Pancreas (tissue), 10 donors: ENCODE measurements at regions not wholly inside any gene's neighbourhood (a gene's known extent, or its start where the extent isn't known, plus 50 kb on each side); places are given as distances from the start of the nearest gene placed in this dataset.

Experiments used
- ATAC-seq, 4 donors: fragments of 200-7000 bp; cut with Tn5 transposase; one replicate each; pipeline versions ENCODE4 v1.8.0 to v1.9.1; 2020; ENCODE audit warnings: mild to moderate bottlenecking in 4 of 4, moderate library complexity in 4 of 4
- DNase-seq, 6 donors: peaks; one replicate each; pipeline ENCODE4 v3.0.0-alpha.2; 2020
- FAIRE-seq: peaks from 2 replicates; lab custom pipeline; 2012; peaks lifted over from hg19 to GRCh38; lab: Jason Lieb, UNC
- H3K27ac ChIP-seq, 4 donors: fragments of 200-600 bp; sonication (generic); 1 replicate in 3 of 4; 2 replicates in 1 of 4; pipeline versions ENCODE4 v1.5.0 to v1.8.0; 2020
- H3K27me3 ChIP-seq, 4 donors: fragments of 200-600 bp; one replicate each; pipeline ENCODE4 v1.8.0; 2021
- H3K36me3 ChIP-seq, 3 donors: fragments of 200-600 bp; sonication (generic) in 1 of 3; one replicate each; pipeline versions ENCODE4 v1.5.0 to v1.8.0; 2020 to 2021
- H3K4me1 ChIP-seq, 3 donors: fragments of 200-600 bp; one replicate each; pipeline ENCODE4 v1.8.0; 2021
- H3K4me3 ChIP-seq, 4 donors: fragments of 200-600 bp; sonication (generic) in 2 of 4; one replicate each; pipeline versions ENCODE4 v1.5.0 to v1.8.0; 2020 to 2021
- H3K9me3 ChIP-seq, 4 donors: fragments of 200-600 bp; one replicate each; pipeline ENCODE4 v1.8.0; 2021
- CTCF ChIP-seq, 4 donors: fragments of 200-600 bp; sonication (generic) in 3 of 4; IDR thresholded peaks; one replicate each; pipeline versions ENCODE4 v1.5.0 to v1.8.0; 2021; ENCODE audit warnings: antibody characterized with exemption in 4 of 4
- WGBS, 2 donors: extraction: QIAGEN DNeasy Blood & Tissue Kit; methylation state at CpG; one replicate each; pipeline ENCODE4 v1.1.7; 2013; 5-methylcytosine and 5-hydroxymethylcytosine counted together
- intact Hi-C, 3 donors: fragments of 100-400 bp; cut with DNase I; formaldehyde crosslinking; loops; one replicate each; pipeline versions ENCODE4 v1.11.1 to v1.14.2; 2022
- donor health status: healthy with polysubstance abuse.
- donor health status: DM: no; HTN: no; CAD: no; lungs with moderate emphysema.
- donor health status: DM: no; HTN: no; CAD: no.
- donor health status: control.
- donor health status: control.
- donor health status: Bipolar disorder and iron deficiency.
- donor health status: DM: yes; HTN: yes; CAD: no.
- donor health status: DM: no; HTN: no; CAD: no.
- donor health status: DM: no; HTN: no; CAD: no.
- donor health status: DM: yes; HTN: yes; CAD: no.

- Histone ChIP-seq H3K4me1 (no peaks in the 10 kb centered on the region), H3K27ac (no peak overlapping the region), H3K27me3 (no peaks in the 10 kb centered on the region), H3K9me3 (no peaks in the 10 kb centered on the region), H3K4me3 (no peak overlapping the region), H3K36me3 (no peaks in the 10 kb centered on the region)
- intact Hi-C loops = no loop called here
- FAIRE-seq (no peak), ATAC-seq (no peak), DNase-seq (no peak)
- WGBS, 2 donors = 28 to 30% methylated on average over 4 of the region's 4 CpGs
- TF ChIP-seq CTCF (IDR thresholded peaks at IDR 0.05) = no peak
Measured at GRCh38 chr6:23371132-23371915, 754.7 kb upstream of the NRSN1 start.

DNA sequence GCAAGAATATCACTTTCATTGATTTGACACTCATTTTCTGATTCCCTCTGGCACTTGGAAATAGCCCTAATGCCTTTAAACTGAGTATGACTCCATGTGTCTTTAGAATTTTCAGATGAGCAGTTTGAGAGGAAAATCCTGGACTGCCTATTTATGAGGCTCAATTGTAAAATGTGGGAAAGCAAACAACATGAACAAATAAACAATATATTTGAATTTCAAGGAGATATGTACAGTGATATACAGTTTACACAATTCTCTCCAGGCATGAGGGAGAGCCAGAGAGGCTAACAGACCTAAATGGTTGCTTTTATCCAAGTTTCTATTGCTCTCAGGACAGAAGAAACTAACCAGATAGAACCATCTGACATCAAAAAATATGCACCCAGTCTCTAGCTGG is 748.2 kb upstream of the NRSN1 start:
- Histone ChIP-seq H3K36me3 (no peaks in the 10 kb centered on the region), H3K4me1 (no peaks in the 10 kb centered on the region), H3K27me3 (no peaks in the 10 kb centered on the region), H3K9me3 (no peaks in the 10 kb centered on the region), H3K27ac (no peak overlapping the region), H3K4me3 (no peak overlapping the region)
- no peak for DNase-seq
- no peak for ATAC-seq
- intact Hi-C loops = no loop called here
- no peak for TF ChIP-seq CTCF (IDR thresholded peaks at IDR 0.05)
- FAIRE-seq = no peak

DNA sequence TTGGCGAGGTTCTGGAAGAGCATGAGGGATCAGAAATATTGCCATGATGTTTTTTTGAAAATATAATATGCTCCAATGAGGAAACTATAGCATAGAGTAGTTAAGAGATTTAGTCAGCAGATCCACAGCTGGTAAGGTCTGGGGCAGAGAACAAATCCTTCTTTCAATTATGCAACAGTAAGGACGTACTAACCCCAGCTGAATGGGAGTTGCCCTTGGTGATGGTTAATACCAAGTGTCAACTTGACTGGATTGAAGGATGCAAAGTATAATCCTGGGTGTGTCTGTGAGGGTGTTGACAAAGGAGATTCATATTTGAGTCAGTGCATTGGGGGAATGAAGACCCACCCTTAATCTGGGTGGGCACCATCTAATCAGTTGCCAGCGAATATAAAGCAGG is 745.5 kb upstream of the NRSN1 start:
- H3K4me1 ChIP-seq = no peaks in the 10 kb centered on the region
- TF ChIP-seq CTCF (IDR thresholded peaks at IDR 0.05) = no peak
- H3K9me3 ChIP-seq = no peaks in the 10 kb centered on the region
- intact Hi-C loops = no loop called here
- no peak for ATAC-seq
- no peaks in the 10 kb centered on the region for H3K27me3 ChIP-seq
- no peak overlapping the region for H3K27ac ChIP-seq
- no peak overlapping the region for H3K4me3 ChIP-seq
- no peaks in the 10 kb centered on the region for H3K36me3 ChIP-seq
- no peak for FAIRE-seq
- DNase-seq = no peak
- 62 to 78% methylated on average over 3 of the region's 3 CpGs for WGBS, 2 donors

DNA sequence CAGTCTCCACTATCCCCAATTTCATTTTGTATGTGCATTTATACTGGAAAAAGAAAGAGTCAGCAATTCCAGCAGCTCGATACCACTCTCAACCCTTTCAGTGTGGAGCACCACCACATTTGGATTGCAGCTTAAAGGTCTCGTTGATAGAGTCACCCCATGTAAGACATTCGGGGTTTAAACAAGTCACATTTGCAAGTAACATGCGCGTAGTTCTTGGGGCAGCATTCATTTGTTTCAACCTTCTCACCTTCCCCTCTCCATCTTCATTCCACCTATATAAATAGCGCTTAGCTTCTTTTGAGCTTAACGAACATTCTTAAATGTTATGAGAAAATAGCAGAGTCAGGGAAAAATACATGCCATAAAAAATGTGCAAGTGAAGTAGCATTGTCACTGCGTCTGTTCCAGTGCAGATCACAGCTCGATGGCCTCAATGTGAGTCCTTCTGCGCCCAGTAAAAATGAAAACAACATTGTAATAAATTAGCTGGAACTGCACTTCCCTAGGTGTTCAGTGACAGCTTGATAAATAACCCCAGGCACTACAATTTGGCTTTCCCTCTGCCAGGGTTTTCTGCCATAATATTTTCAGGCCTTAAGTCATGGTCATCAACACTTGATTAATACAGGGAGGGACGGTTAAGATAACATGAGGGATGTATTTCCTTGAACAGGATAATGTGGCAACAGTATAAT is 737.8 kb upstream of the NRSN1 start:
- intact Hi-C loops = no loop called here

More for the DNA sequence above, 737.8 kb upstream of the NRSN1 start:
- Histone ChIP-seq H3K27ac (no peak overlapping the region), H3K36me3 (no peaks in the 10 kb centered on the region), H3K9me3 (no peaks in the 10 kb centered on the region), H3K4me3 (no peak overlapping the region), H3K4me1 (no peaks in the 10 kb centered on the region), H3K27me3 (no peaks in the 10 kb centered on the region)
- no peak for TF ChIP-seq CTCF (IDR thresholded peaks at IDR 0.05)
- 59 to 62% methylated on average over 11 of the region's 11 CpGs for WGBS, 2 donors
- FAIRE-seq (no peak), ATAC-seq (peak in 2 of 4 donors; percentile 34 to 43), DNase-seq (no peak)
